HEK293T (cell line): ENCODE measurements at regions not wholly inside any gene's neighbourhood (a gene's known extent, or its start where the extent isn't known, plus 50 kb on each side); places are given as distances from the start of the nearest gene placed in this dataset.

Experiments used
- BHLHE40 ChIP-seq: fragments of 450-650 bp; IDR thresholded peaks from 2 replicates; pipeline ENCODE4 v1.6.1; 2016; ENCODE audit warnings: mild to moderate bottlenecking, moderate library complexity, borderline replicate concordance
- CTBP1 ChIP-seq: fragments of 450-650 bp; IDR thresholded peaks from 2 replicates; pipeline ENCODE4 v1.6.1; 2016; ENCODE audit warnings: borderline replicate concordance
- FOXA1 ChIP-seq: fragments of 450-650 bp; IDR thresholded peaks from 2 replicates; pipeline ENCODE4 v1.6.1; 2016; ENCODE audit warnings: mild to moderate bottlenecking
- FOXK2 ChIP-seq: fragments of 450-650 bp; IDR thresholded peaks from 2 replicates; pipeline ENCODE4 v1.6.1; 2016; ENCODE audit warnings: mild to moderate bottlenecking
- FOXM1 ChIP-seq: fragments of 450-650 bp; IDR thresholded peaks from 2 replicates; pipeline ENCODE4 v1.6.1; 2017; ENCODE audit warnings: mild to moderate bottlenecking, borderline replicate concordance
- L3MBTL2 ChIP-seq: fragments of 450-650 bp; conservative IDR thresholded peaks from 2 replicates; pipeline ENCODE4 v1.6.1; 2016; ENCODE audit warnings: mild to moderate bottlenecking
- LEF1 ChIP-seq: fragments of 450-650 bp; IDR thresholded peaks from 2 replicates; pipeline ENCODE4 v1.6.1; 2017; ENCODE audit warnings: mild to moderate bottlenecking, borderline replicate concordance
- TARDBP ChIP-seq: fragments of 450-650 bp; IDR thresholded peaks from 2 replicates; pipeline ENCODE4 v1.6.1; 2016

GRCh38 chr12:114140576-114140975, 174.5 kb upstream of the RBM19 start:
- TF ChIP-seq CTBP1 (no peak), L3MBTL2 (no peak), LEF1 (no peak), FOXM1 (no peak), TARDBP (no peak), BHLHE40 (no peak), FOXA1 (no peak), FOXK2 (no peak)
